Spinal cord (tissue), 9 donors: ENCODE measurements at regions not wholly inside any gene's neighbourhood (a gene's known extent, or its start where the extent isn't known, plus 50 kb on each side); places are given as distances from the start of the nearest gene placed in this dataset.
"Not testable (repeated sequence)": the region's sequence is repeated elsewhere in the genome, so short reads cannot be mapped to it uniquely, and the experiment has no call there.

Source experiments
- DNase-seq, 6 donors: peaks; one replicate each; pipeline versions ENCODE4 v3.0.0 to v3.0.0-alpha.2; 2013 to 2015; ENCODE audit warnings: low spot score in 6 of 6, low read depth in 4 of 6
- H3K27ac ChIP-seq: one replicate; pipeline ENCODE4 v1.5.1; 2013; ENCODE audit warnings: low read depth, low read length, control low read depth
- H3K27me3 ChIP-seq: one replicate; pipeline ENCODE4 v1.6.1; 2013; ENCODE audit warnings: low read length; ENCODE audit not compliant: control insufficient read depth, insufficient read depth
- H3K36me3 ChIP-seq: one replicate; pipeline ENCODE4 v1.6.1; 2013; ENCODE audit warnings: low read length; ENCODE audit not compliant: control insufficient read depth, insufficient read depth
- H3K4me1 ChIP-seq: one replicate; pipeline ENCODE4 v1.6.1; 2013; ENCODE audit warnings: low read length; ENCODE audit not compliant: control insufficient read depth, insufficient read depth
- H3K4me3 ChIP-seq: one replicate; pipeline ENCODE4 v1.5.1; 2013; ENCODE audit warnings: low read depth, low read length, control low read depth
- H3K9me3 ChIP-seq: one replicate; pipeline ENCODE4 v1.6.1; 2013; ENCODE audit warnings: low read length; ENCODE audit not compliant: control insufficient read depth, insufficient read depth
- WGBS: methylation state at CpG from one replicate; pipeline ENCODE4 v1.1.5; 2013; ENCODE audit warnings: missing lambda C conversion rate; ENCODE audit not compliant: insufficient coverage; 5-methylcytosine and 5-hydroxymethylcytosine counted together
- donor health status: healthy.

DNA sequence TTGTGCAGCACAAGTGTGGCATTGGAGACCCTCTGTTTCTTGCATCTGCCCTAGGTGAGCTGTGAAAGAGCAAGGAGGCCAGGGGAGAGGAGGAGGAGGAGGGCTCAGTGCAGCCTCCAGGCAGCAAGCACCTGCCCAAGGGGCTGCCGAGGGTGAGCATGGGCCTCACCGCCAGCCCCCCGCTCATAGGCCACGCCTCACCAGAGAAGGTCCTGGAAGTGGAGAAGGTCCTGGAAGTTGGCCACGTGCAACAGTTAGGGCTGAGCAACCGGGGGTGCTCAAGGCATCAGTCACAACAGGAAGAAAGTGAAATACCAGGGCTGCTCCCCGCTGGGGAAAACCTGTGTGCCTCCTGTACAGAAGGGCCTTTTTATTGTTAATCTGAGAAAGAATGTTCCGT lies 168.9 kb downstream of the TEX29 start:
- Histone ChIP-seq H3K27me3 (peaks cover 17% of the 10 kb centered on the region), H3K36me3 (no peaks in the 10 kb centered on the region), H3K27ac (no peak overlapping the region), H3K9me3 (peaks cover 11% of the 10 kb centered on the region), H3K4me3 (no peak overlapping the region), H3K4me1 (peaks cover 16% of the 10 kb centered on the region)
- DNase-seq, result no peak
- WGBS, result 93% methylated on average over 8 of the region's 8 CpGs

DNA sequence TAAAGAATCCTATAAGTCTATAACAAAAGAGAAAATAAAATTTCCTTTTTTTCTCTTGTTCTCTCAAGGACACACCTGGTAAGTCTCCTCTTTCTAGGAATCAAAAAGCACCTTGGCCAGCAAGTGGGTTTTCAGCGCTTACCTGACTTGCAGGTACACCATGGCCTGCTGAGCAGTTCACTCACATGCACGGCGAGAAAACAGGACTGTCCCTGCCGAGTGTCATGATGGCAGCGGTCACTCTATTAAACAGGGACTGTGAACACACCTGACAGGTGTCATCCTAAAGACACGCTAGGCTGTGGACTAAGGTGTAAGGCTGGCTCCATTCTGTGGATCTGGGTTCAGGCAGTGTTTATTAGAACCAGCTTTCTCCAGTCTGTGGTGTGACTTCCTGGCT lies 170.2 kb downstream of the TEX29 start:
- H3K9me3 ChIP-seq, result peaks cover 11% of the 10 kb centered on the region
- no peak overlapping the region for H3K4me3 ChIP-seq
- DNase-seq, result no peak
- no peaks in the 10 kb centered on the region for H3K36me3 ChIP-seq
- WGBS, result 94% methylated on average over 6 of the region's 6 CpGs
- H3K27me3 ChIP-seq, result peaks cover 22% of the 10 kb centered on the region
- no peak overlapping the region for H3K27ac ChIP-seq
- peaks cover 11% of the 10 kb centered on the region for H3K4me1 ChIP-seq

DNA sequence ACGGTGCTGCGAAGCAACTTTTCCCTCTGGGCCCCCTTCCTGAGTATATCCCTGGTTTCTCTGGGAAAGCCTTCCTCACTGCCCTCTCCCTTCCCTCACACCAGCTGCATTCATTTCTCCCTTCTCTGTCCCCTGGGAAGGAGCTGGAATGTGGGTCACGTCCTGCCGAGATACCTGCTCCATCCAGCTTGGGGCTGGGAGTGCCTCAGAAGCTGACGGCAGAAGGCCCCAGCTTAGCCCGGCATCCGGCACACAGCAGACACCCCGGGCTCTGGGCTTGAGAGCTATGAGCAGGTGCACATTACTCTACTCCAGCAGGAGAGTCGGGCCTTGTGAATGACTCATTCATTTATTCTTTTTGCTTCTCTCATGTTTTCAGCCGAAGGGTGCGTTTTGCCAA lies 170.6 kb downstream of the TEX29 start:
- H3K9me3 ChIP-seq, result peaks cover 11% of the 10 kb centered on the region
- H3K36me3 ChIP-seq, result no peaks in the 10 kb centered on the region
- H3K27ac ChIP-seq, result no peak overlapping the region
- H3K27me3 ChIP-seq, result peaks cover 22% of the 10 kb centered on the region
- DNase-seq, result no peak
- H3K4me1 ChIP-seq, result peaks cover 11% of the 10 kb centered on the region
- H3K4me3 ChIP-seq, result no peak overlapping the region
- 70% methylated on average over 11 of the region's 11 CpGs for WGBS

DNA sequence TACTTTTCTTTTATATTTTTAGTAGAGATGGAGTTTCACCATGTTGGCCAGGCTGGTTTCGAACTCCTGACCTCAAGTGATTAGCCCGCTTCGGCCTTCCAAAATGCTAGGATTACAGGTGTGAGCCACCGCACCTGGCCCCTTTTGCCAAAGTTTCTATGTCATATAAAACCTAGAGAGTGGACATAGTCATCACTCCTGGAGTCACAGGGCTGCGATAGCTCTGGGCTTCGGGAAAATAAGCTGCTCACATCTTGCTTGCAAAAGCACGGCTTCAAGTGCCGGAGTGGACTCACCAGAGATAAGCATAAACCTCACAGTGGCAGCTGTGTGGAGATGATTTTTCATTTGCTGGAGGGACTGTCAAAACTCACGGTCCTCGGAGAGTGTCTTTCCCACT lies 171.2 kb downstream of the TEX29 start:
- H3K36me3 ChIP-seq, result no peaks in the 10 kb centered on the region
- peaks cover 11% of the 10 kb centered on the region for H3K9me3 ChIP-seq
- H3K4me3 ChIP-seq, result no peak overlapping the region
- 91% methylated on average over 6 of the region's 10 CpGs for WGBS
- H3K27ac ChIP-seq, result no peak overlapping the region
- peaks cover 11% of the 10 kb centered on the region for H3K4me1 ChIP-seq
- DNase-seq, result no peak
- peaks cover 22% of the 10 kb centered on the region for H3K27me3 ChIP-seq

DNA sequence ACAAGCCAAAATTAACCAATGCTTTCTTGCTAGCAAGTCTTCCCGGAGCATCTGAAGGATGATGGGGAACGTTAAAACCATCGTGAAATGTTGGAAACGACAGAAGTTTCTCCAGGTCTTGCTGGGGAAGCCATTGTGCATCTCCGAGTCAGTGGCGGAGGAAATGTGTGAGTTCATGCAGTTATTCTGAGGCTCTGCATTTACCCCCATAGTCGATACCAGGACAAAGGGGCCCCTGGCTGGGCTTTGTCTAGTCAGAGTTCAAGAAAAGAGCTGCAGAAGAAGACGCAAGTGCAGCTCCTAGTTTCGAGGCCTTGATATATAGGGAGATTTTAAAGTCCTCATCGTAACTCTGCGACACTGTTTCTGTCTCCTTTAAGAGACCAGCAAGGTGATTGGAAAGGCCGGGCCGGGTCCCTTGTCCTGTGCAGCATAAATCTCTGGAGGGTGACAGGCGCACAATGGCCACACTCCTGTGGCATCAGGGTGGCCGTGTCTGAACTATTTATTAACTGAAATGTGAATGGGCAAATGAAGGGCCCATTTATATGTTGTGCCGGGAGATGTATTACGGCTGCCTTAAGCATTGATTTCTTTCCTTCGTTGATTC lies 172.0 kb downstream of the TEX29 start:
- peaks cover 22% of the 10 kb centered on the region for H3K27me3 ChIP-seq
- H3K4me3 ChIP-seq, result no peak overlapping the region
- H3K27ac ChIP-seq, result no peak overlapping the region
- peaks cover 4% of the 10 kb centered on the region for H3K9me3 ChIP-seq
- peaks cover 11% of the 10 kb centered on the region for H3K4me1 ChIP-seq
- WGBS, result 34% methylated on average over 15 of the region's 18 CpGs
- H3K36me3 ChIP-seq, result no peaks in the 10 kb centered on the region
- DNase-seq, result peak in 1 of 6 donors; percentile 65

DNA sequence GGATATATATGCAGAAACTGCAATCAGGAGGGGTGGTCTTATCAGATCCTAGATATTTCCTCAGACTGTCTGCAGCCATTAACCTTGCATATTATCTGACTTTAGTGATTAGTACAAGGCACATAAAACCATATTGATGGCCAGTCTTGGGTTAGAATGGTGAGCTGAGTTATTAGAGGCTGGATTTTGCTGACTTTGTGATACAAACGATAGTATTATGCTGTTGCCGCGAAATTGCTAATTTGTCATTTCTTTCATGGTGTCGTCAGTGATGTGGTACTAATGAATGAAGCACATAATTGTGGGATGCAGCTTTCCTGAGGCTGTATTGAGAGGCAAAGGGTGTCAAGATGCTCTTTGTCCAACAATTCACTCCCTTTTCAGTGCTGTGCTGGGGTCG lies 172.5 kb downstream of the TEX29 start:
- peaks cover 2% of the 10 kb centered on the region for H3K9me3 ChIP-seq
- H3K4me3 ChIP-seq, result no peak overlapping the region
- peaks cover 22% of the 10 kb centered on the region for H3K27me3 ChIP-seq
- no peak overlapping the region for H3K27ac ChIP-seq
- peaks cover 11% of the 10 kb centered on the region for H3K4me1 ChIP-seq
- WGBS, result 24% methylated on average over 5 of the region's 5 CpGs
- peak in 2 of 6 donors; percentile 33 to 43 for DNase-seq
- no peaks in the 10 kb centered on the region for H3K36me3 ChIP-seq

DNA sequence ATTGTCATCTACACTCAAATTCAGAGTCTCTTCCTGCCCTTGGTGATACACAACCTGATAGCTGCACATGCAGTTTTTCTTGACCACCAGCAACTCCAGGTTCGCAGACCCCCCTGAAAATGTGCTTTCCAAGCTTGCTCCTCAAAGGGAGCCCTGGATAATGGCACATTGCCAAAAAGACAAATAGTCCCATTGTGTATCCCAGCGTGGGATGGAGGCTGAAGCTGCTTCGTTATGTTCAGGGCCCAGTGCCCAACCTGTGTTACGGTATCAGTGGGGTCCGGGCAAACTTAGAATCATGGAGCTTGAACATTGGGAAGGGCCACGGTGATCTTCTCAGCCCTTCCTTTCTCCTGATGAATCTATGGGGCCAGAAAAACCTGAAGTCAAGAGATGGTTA lies 173.0 kb downstream of the TEX29 start:
- peak in 1 of 6 donors; percentile 25 for DNase-seq
- Histone ChIP-seq H3K36me3 (no peaks in the 10 kb centered on the region), H3K27ac (no peak overlapping the region), H3K9me3 (no peaks in the 10 kb centered on the region), H3K4me3 (no peak overlapping the region), H3K27me3 (peaks cover 22% of the 10 kb centered on the region), H3K4me1 (peaks cover 11% of the 10 kb centered on the region)
- WGBS, result 44% methylated on average over 5 of the region's 6 CpGs

DNA sequence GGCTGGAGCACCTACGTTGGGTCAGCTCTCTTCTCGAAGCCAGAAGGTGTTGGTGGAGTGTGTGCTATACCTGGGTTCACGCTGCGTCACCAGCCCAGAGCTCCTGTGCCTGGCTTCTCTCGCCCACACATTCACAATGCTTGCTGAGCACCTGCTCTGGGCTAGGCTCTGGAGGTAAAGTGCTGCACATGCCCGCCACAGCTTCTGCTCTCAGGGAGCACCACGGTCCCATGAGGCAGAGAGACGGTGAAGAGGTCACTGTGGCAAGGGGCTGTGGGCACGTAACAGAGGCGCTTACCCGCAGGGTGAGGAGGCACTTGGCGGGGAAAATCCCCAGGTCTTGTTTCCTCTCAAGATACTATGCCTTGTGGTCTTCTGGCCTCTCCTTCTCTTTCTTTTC lies 174.2 kb downstream of the TEX29 start:
- Histone ChIP-seq H3K4me1 (peaks cover 11% of the 10 kb centered on the region), H3K36me3 (no peaks in the 10 kb centered on the region), H3K9me3 (no peaks in the 10 kb centered on the region), H3K27ac (no peak overlapping the region), H3K4me3 (no peak overlapping the region), H3K27me3 (peaks cover 16% of the 10 kb centered on the region)
- 93% methylated on average over 10 of the region's 12 CpGs for WGBS
- no peak for DNase-seq

DNA sequence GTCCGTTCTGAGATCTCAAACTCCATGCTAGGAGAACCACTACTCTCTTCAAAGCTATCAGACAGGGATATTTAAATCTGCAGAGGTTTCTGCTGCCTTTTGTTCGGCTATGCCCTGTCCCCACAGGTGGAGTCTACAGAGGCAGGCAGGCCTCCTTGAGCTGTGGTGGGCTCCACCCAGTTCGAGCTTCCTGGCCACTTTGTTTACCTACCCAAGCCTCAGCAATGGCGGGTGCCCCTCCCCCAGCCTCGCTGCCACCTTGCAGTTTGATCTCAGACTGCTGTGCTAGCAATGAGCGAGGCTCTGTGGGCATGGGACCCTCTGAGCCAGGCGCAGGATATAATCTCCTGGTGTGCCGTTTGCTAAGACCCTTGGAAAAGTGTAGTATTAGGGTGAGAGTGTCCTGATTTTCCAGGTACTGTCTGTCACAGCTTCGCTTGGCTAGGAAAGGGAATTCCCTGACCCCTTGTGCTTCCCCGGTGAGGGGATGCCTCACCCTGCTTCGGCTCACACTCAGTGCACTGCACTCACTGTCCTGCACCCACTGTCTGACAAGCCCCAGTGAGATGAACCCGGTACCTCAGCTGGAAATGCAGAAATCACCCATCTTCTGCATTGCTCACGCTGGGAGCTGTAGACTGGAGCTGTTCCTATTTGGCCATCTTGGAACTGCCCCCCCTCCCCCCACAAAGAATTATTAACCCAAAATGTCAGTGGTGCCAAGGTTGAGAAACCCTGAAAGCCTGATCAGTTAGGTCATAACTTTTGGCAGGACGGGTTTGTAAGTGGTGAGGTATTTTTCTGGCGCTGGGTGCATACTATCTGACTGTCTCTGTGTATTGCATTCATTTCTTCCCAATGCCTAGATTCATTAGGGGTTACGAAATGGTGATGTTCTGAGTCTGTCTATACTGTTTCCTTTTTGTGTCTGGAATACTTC lies 181.4 kb downstream of the TEX29 start:
- H3K4me1 ChIP-seq, H3K27me3 ChIP-seq, H3K9me3 ChIP-seq, H3K4me3 ChIP-seq, H3K27ac ChIP-seq, H3K36me3 ChIP-seq, DNase-seq: not testable (repeated sequence)
- 98% methylated on average over 9 of the region's 16 CpGs for WGBS

DNA sequence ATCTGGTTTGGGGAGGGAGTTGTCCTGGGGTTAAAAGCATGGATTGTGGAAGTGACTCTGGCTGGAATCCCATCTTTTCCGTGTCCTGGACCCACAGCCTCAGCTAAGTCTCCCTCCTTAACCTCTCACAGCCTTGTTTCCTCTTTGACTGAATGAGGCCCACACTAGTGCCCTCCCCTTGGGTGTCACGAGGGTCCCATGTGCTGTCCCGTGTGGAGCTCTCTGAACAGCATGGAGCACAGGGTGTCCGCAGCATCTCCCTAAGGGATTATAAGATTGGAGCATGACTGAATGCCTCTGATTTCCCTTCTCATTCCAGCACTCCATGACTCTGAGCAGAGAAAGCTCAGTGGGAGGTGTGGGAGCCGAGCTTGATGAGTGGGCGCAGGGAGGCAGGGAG lies 182.5 kb downstream of the TEX29 start:
- no peak overlapping the region for H3K4me3 ChIP-seq
- 79% methylated on average over 5 of the region's 6 CpGs for WGBS
- DNase-seq, result no peak

More for the DNA sequence above, 182.5 kb downstream of the TEX29 start:
- H3K36me3 ChIP-seq, result no peaks in the 10 kb centered on the region
- no peaks in the 10 kb centered on the region for H3K4me1 ChIP-seq
- no peaks in the 10 kb centered on the region for H3K9me3 ChIP-seq
- no peak overlapping the region for H3K27ac ChIP-seq
- H3K27me3 ChIP-seq, result peaks cover 4% of the 10 kb centered on the region
